PFSK-1 (cell line): ENCODE measurements at regions not wholly inside any gene's neighbourhood (a gene's known extent, or its start where the extent isn't known, plus 50 kb on each side); places are given as distances from the start of the nearest gene placed in this dataset.

Source experiments
- FOXP2 ChIP-seq: optimal IDR thresholded peaks from 2 replicates; pipeline ENCODE3; 2011; ENCODE audit warnings: borderline replicate concordance, control low read depth, inconsistent platforms; ENCODE audit not compliant: insufficient read depth; ENCODE audit errors: extremely low read length, extremely low read depth
- POLR2AphosphoS5 ChIP-seq: IDR thresholded peaks from 2 replicates; pipeline ENCODE4 v1.6.1; 2012; ENCODE audit warnings: low read depth, mild to moderate bottlenecking, control low read depth, low read length, moderate library complexity
- SIN3A ChIP-seq: IDR thresholded peaks from 2 replicates; pipeline ENCODE4 v1.6.1; 2012; ENCODE audit warnings: mild to moderate bottlenecking, low read length, moderate library complexity, borderline replicate concordance; ENCODE audit not compliant: insufficient read depth
- TF ChIP-seq, protein P1 (sequence below), 2 experiments: IDR thresholded peaks; 2 replicates each; pipeline versions ENCODE4 v1.6.1 to v1.8.0; 2011 to 2012; ENCODE audit warnings: low read depth in 2 of 2, low read length in 2 of 2, control low read depth in 1 of 2, inconsistent platforms in 1 of 2, mild to moderate bottlenecking in 1 of 2, moderate library complexity in 1 of 2; ENCODE audit not compliant: insufficient read depth in 1 of 2

DNA sequence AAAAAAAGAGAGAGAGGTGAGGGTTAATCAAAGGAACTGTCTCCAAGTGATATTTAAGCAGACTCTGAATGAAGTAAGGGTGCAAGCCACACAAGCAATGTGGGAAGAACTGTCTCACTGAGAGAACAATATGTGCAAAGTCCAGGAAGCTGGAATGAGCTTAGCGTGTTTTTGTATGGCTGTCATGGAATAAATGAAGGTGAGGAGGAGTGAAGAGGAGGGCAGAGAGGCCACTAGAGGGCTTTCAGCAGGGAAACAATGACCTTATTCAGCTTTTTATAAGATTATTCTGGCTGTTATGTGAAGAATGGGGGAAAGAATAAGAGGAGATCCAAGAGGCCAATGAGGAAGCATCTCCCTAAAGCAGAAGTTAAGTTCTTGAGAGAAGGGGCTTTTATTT is 86.9 kb upstream of the COL8A1 start:
- no peak for TF ChIP-seq POLR2AphosphoS5
- TF ChIP-seq, protein P1, sequence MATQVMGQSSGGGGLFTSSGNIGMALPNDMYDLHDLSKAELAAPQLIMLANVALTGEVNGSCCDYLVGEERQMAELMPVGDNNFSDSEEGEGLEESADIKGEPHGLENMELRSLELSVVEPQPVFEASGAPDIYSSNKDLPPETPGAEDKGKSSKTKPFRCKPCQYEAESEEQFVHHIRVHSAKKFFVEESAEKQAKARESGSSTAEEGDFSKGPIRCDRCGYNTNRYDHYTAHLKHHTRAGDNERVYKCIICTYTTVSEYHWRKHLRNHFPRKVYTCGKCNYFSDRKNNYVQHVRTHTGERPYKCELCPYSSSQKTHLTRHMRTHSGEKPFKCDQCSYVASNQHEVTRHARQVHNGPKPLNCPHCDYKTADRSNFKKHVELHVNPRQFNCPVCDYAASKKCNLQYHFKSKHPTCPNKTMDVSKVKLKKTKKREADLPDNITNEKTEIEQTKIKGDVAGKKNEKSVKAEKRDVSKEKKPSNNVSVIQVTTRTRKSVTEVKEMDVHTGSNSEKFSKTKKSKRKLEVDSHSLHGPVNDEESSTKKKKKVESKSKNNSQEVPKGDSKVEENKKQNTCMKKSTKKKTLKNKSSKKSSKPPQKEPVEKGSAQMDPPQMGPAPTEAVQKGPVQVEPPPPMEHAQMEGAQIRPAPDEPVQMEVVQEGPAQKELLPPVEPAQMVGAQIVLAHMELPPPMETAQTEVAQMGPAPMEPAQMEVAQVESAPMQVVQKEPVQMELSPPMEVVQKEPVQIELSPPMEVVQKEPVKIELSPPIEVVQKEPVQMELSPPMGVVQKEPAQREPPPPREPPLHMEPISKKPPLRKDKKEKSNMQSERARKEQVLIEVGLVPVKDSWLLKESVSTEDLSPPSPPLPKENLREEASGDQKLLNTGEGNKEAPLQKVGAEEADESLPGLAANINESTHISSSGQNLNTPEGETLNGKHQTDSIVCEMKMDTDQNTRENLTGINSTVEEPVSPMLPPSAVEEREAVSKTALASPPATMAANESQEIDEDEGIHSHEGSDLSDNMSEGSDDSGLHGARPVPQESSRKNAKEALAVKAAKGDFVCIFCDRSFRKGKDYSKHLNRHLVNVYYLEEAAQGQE (IDR thresholded peaks at IDR 0.05; ENCODE audit: insufficient read depth in 1 of 2, low read depth in 2 of 2, low read length in 2 of 2), result no peak
- no peak for TF ChIP-seq SIN3A
- no peak for TF ChIP-seq FOXP2
